ENCODE measurements at regions not wholly inside any gene's neighbourhood (a gene's known extent, or its start where the extent isn't known, plus 50 kb on each side); places are given as distances from the start of the nearest gene placed in this dataset.
"Not testable (repeated sequence)": the region's sequence is repeated elsewhere in the genome, so short reads cannot be mapped to it uniquely, and the experiment has no call there.

GRCh38 chr10:118467200-118467599, 125.1 kb upstream of the FAM204A start:
- DNase-seq (ENCODE audit: low spot score), result no peak

DNA sequence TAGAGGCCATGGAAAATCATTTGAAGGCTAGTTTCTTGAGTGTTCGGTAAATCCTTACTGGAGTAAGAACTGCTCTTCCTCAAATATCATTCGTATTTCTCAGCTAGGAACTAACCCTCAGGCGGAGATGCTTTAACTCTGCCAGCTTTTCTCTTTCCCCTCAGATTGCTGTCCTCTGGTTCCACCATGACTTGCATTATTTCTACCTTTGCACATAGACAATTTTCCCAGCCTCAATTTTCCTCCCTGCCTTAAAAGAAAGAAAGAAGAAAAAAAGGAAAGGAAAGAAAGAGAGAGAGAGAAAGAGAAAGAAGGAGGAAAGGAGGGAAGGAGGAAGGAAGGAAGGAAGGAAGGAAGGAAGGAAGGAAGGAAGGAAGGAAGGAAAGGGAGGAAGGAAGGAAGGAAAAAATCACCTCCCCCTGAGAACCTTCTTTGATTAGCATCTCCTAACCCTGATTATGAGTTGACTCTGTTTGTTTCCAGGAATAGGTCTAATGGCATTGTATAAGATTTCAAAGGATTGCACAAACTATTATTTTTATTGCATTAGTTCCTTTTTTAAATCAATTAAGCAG, 123.3 kb upstream of the FAM204A start:
- DNase-seq (ENCODE audit: low spot score), result no peak

- no peak for DNase-seq (ENCODE audit: low spot score)
Measured at GRCh38 chr10:118463740-118464139, 121.6 kb upstream of the FAM204A start.

GRCh38 chr10:118462401-118462800, 120.3 kb upstream of the FAM204A start:
- DNase-seq (ENCODE audit: low spot score), result no peak

DNA sequence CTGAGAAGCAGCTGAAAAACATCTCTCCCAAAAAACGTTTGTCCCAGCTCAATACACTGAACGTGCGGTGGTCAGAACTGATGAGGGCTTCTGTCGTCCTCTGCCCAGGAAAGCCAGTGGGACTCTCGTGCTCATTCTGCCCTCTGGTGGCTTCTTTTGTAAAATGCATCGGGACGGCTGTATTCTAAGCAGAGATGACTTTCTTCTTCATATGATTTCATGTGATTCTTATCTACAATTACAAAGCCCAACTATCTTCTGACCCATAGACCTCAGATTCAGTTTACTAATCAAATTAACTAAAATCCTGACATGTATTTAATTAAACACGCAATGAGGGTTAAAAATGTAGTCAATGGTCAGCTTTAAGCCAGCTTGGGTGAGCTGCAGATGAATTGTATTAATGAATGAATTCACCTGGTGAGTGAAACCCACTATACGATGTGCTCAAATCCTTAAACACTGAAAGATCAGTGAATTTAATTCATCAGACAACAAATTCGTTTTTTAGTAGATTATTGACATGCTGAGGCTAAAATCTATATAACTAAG, 117.6 kb upstream of the FAM204A start:
- peak; percentile 82 for DNase-seq (ENCODE audit: low spot score)

- no peak for DNase-seq (ENCODE audit: low spot score)
Measured at GRCh38 chr10:118458957-118459641, 117.0 kb upstream of the FAM204A start.

GRCh38 chr10:118457824-118458428, 115.8 kb upstream of the FAM204A start:
- no peak for DNase-seq (ENCODE audit: low spot score)

DNA sequence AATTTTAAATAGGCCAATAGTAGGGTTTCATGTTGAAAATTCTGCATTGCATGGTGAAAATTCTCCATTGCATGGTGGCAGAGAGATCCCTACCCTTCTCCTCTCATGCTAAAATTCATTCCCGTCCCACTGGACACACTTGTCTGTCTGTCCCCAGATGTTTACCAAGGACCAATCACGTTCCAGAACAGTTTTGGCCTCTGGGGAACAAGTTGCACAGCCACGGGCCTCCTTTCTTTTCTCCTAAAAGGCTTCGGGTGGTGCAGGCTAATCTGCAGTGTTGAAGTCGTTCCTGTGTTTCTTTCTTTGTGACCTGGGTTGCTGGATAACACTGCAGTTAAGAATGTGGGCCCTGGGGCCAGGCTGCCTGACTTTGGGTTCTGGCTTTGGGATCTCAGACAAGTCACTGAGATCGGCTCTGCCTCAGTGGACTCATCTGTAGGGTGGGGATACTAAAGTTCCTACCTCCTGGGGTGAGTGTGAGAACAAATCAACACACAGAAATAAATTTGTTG, 113.1 kb upstream of the FAM204A start:
- DNase-seq (ENCODE audit: low spot score), result no peak

GRCh38 chr10:118454211-118454610, 112.1 kb upstream of the FAM204A start:
- DNase-seq (ENCODE audit: low spot score), result no peak

DNA sequence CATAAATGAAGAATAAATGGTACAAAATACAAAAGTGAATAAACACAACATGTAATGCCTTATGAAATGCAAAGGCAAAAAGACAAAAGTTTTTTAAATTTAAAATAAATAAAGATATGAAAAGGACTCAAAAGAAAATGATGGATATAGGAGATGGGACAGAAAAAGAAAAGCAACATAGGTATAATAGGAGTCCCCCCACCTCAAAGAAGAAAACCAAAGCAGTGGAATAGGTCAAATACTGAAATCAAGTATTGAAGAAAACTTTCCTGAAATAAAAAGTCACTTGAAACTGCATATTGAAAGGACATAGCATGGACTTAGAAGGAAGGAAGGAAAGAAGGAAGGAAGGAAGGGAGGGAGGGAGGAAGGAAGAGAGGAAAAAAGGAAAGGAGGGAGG, 110.0 kb upstream of the FAM204A start:
- no peak for DNase-seq (ENCODE audit: low spot score)

DNA sequence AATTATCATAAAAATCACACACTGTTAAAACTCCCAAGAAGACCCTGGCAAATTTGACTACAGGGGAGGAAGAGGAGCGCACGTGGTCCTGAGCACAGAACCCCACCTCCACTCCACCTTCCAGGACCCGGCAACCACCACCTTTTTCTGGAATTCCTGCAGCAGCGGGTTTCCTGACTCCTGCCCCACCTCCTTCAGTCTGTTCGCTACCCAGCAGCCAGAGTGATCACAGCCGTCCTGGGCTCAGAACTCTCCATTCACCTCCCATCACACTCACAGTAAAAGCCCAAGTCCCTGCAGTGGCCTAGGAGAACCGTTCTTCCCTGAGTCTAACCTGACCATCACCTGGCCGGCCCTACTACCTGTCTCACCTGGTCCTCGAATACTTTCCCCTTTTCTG, 107.4 kb upstream of the FAM204A start:
- no peak for DNase-seq (ENCODE audit: low spot score)

GRCh38 chr10:118448744-118449143, 106.6 kb upstream of the FAM204A start:
- no peak for DNase-seq (ENCODE audit: low spot score)

DNA sequence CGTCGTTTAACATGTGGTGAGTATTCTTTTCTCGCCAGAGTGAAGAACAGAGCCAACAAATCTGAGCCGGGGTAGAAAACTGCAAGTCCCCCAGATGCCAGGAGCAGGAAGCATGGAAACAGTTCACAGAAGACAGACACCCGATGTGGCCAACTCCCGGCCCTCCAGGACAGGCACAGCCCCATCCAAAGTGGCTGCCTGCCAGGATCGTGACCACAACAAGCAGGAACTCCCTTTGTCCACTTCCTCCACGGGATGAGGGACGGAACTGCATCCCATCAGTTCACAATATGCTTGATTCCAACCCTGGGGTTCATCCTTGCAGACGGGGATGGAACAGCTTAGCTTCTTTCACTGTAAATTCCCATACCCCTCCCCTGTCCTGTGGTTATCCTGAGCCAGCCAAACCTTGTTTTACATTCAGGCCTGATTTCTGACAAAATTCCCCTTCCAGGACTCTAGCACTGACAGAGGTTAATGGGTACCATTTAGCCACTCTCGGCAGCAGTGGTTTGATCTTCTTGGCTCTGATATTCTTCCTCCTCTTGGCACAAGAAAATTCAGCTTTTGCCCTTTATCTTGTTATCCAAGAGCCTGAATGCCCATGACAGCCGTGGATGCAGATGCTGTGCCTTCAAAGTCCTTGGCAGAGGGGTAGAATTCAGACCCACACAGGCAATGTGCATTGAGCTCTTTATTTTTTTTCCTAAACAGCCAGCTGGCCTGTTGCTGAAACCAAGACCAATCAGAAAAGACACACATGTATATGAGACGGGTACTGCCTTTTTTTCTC, 105.5 kb upstream of the FAM204A start:
- peak; percentile 85 for DNase-seq (ENCODE audit: low spot score)

DNA sequence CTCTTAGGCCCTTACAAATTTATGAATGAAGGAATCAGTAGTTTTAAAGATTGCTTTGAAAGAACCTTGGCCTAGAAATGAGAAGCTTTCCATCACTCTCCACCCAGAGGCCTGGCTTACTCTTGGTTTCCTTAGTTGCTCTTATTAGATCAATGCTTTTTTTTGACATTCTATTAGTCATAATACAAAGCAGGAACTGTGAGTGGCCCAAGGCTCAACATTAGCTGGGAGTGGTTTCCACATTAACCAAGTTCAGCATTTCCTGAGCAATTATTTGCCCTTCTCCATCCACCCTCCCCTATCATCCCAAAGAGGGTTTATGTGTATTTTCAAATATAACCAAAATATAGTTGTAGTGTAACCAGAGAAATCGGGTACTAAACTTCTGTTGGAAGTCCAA, 103.4 kb upstream of the FAM204A start:
- DNase-seq (ENCODE audit: low spot score), result no peak

DNA sequence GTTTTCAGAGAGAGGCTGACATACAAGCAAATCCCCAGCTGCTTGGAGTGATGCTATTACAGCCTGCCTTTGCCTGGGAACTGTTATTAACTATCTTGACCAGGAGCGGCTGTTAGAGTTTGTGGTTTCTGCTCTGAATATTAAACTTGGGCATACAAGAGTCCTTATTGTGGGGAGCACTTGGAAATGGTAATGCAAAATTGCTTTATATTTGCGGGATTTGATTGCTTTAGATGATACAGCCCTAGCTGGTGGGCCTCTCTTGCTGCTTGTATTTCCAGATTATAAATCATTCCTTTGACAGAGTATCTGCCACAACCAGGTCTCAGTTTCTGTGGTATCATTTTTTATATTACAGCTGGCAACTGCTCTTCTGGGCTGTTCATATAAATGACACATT, 101.9 kb upstream of the FAM204A start:
- no peak for DNase-seq (ENCODE audit: low spot score)

DNA sequence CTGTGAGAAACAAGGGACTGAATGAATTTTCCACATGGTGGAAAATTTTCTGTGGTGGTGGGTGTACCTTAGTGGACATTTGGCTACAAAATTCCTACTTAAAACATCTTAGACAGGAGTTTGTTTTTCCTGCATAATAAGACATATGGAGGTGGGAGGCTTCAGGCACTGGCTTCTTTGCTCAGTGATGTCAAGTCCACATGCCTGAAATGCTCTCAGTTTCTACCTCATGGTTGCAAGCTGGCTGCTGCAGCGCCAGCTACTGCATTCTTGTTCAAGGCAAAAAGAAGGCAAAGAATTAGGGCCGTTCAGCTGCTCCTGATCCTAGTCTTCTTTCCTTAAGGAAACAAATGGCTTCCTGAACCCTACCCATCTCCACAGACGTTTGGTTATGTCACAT, 99.9 kb upstream of the FAM204A start:
- no peak for DNase-seq (ENCODE audit: low spot score)

- no peak for DNase-seq (ENCODE audit: low spot score)
Measured at GRCh38 chr10:118439824-118440223, 97.7 kb upstream of the FAM204A start.

GRCh38 chr10:118436742-118437141, 94.6 kb upstream of the FAM204A start:
- DNase-seq (ENCODE audit: low spot score), result no peak

GRCh38 chr10:118430190-118430589, 88.1 kb upstream of the FAM204A start:
- DNase-seq (ENCODE audit: low spot score), result no peak

DNA sequence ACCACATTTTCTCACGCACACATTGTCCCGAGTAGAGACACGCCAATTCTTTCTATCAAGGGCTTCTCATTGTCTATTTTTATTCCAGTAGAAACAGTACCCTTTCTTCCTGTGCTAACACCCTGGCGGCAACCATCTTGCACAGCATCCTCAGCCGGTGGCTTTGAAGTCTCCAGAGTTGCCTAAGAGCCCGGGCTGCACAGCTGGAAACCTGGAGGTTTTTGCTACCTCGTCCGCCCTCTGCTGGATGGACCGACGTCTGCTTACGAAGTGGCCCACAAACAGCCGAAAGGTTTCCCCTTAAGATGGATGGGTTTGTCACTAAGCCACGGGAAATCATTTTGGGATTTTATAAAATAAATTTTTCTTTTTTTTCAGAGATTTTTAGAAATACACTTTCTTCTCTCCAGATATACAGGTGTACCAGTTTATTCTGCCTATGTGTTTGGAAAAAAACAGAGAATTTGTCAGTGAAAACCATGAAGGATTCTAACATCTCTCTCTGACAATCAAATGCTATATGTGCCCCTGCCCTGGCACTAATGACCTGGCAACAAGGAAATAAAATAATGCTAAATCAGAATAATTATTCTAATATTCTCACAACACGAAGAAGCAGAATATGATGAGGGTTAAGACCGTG, 81.8 kb upstream of the FAM204A start:
- DNase-seq (ENCODE audit: low spot score), result peak; percentile 92

DNA sequence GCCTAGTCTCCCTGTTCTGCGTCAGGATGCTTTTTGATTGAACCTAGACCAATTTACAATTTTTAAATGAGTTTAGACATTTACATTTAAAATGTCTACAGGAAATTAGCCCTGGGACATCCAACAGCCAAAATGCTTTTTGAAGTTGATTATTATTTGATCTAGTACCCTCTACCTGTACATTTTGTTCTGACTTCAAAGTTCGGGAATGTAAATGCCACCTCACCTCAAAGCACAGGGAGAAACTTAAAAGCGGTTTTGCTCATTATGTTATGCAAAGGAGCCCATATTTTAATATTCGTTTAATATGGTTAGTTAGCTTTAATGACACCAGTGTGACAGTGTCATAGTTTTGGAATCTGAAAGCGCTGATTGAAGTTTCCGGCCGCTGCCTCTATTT, 80.1 kb upstream of the FAM204A start:
- no peak for DNase-seq (ENCODE audit: low spot score)

- not testable (repeated sequence) for DNase-seq (ENCODE audit: low spot score)
Measured at GRCh38 chr10:118420049-118420448, 77.9 kb upstream of the FAM204A start.

Data from AG08395 (cell line).